Caco-2 (cell line): ENCODE measurements at regions not wholly inside any gene's neighbourhood (a gene's known extent, or its start where the extent isn't known, plus 50 kb on each side); places are given as distances from the start of the nearest gene placed in this dataset.

Experiments
- BruUV-seq: library from RNA; stranded (reverse); fragments of 400-500 nt; replicated peaks from 2 replicates; lab custom pipeline; 2021; lab: Mats Ljungman, UMichigan
- CTCF ChIA-PET: fragments of 300-600 bp; sonication (Branson Sonifier 250); formaldehyde crosslinking; loops from one replicate; lab custom pipeline; 2022; ENCODE audit warnings: antibody characterized with exemption; lab: Charles Lee
- POLR2A ChIA-PET: fragments of 300-600 bp; sonication (Branson Sonifier 250); formaldehyde crosslinking; loops from one replicate; lab custom pipeline; 2022; ENCODE audit warnings: antibody characterized with exemption; lab: Charles Lee
- DNase-seq, 2 experiments: peaks; one replicate each; pipeline versions ENCODE4 v3.0.0 to v3.0.0-alpha.2; 2020 to 2022
- H3K27me3 ChIP-seq: replicated peaks from 2 replicates; pipeline ENCODE4 v1.6.0; 2011; ENCODE audit warnings: low read length; ENCODE audit not compliant: control insufficient read depth, insufficient read depth
- H3K36me3 ChIP-seq: 2 replicates; pipeline ENCODE4 v1.5.1; 2011; ENCODE audit warnings: low read length; ENCODE audit not compliant: control insufficient read depth, insufficient read depth
- H3K4me1 ChIP-seq: fragments of 250-450 bp; sonication (Bioruptor Pico); 2 replicates; pipeline ENCODE4 v1.5.1; 2020; ENCODE audit warnings: mild to moderate bottlenecking
- H3K4me3 ChIP-seq: 2 replicates; pipeline ENCODE4 v1.5.1; 2011; ENCODE audit warnings: low read depth, mild to moderate bottlenecking, control low read depth, low read length
- H3K9me3 ChIP-seq: fragments of 250-450 bp; sonication (Bioruptor Pico); 2 replicates; pipeline ENCODE4 v1.5.1; 2020; ENCODE audit warnings: mild to moderate bottlenecking, moderate library complexity
- H3K27ac Mint-ChIP-seq: one replicate; pipeline ENCODE4 v1.8.0; 2022; ENCODE audit warnings: mixed read lengths; ENCODE audit not compliant: unreplicated experiment
- H3K27me3 Mint-ChIP-seq: one replicate; pipeline ENCODE4 v1.8.0; 2022; ENCODE audit warnings: mixed read lengths; ENCODE audit not compliant: insufficient read depth, unreplicated experiment
- H3K36me3 Mint-ChIP-seq: one replicate; pipeline ENCODE4 v1.8.0; 2022; ENCODE audit warnings: mild to moderate bottlenecking, mixed read lengths; ENCODE audit not compliant: insufficient read depth, unreplicated experiment
- H3K4me1 Mint-ChIP-seq: one replicate; pipeline ENCODE4 v1.8.0; 2022; ENCODE audit warnings: low read depth, mixed read lengths; ENCODE audit not compliant: unreplicated experiment
- H3K4me3 Mint-ChIP-seq: one replicate; pipeline ENCODE4 v1.8.0; 2022; ENCODE audit warnings: mild to moderate bottlenecking, moderate library complexity, mixed read lengths; ENCODE audit not compliant: unreplicated experiment
- H3K9me3 Mint-ChIP-seq: one replicate; pipeline ENCODE4 v1.8.0; 2022; ENCODE audit warnings: mixed read lengths; ENCODE audit not compliant: unreplicated experiment
- CTCF ChIP-seq, 2 experiments: fragments of 200-600 bp in 1 of 2; IDR thresholded peaks; 1 replicate in 1 of 2; 2 replicates in 1 of 2; pipeline versions ENCODE4 v1.5.1 to v1.8.0; 2011 to 2022; ENCODE audit warnings: antibody characterized with exemption in 1 of 2, control low read depth in 1 of 2, inconsistent platforms in 1 of 2, low read depth in 1 of 2, low read length in 1 of 2, mild to moderate bottlenecking in 1 of 2, moderate library complexity in 1 of 2; ENCODE audit not compliant: insufficient read depth in 1 of 2, severe bottlenecking in 1 of 2, unreplicated experiment in 1 of 2
- intact Hi-C: fragments of 100-400 bp; cut with micrococcal nuclease; formaldehyde crosslinking; loops from one replicate; pipeline ENCODE4 v1.10.0; 2022; ENCODE audit not compliant: unreplicated experiment

- TF ChIP-seq CTCF (IDR thresholded peaks at IDR 0.05; ENCODE audit: insufficient read depth in 1 of 2, low read depth in 1 of 2, low read length in 1 of 2, severe bottlenecking in 1 of 2, unreplicated experiment in 1 of 2) = no peak
- ChIA-PET POLR2A (no interaction called here), CTCF (no interaction called here)
- no peak for DNase-seq
- Mint-ChIP-seq H3K27me3 (no peaks in the 10 kb centered on the region), H3K27ac (no peak overlapping the region), H3K4me1 (no peaks in the 10 kb centered on the region), H3K9me3 (no peaks in the 10 kb centered on the region), H3K4me3 (no peak overlapping the region), H3K36me3 (no peaks in the 10 kb centered on the region)
- H3K4me3 ChIP-seq = no peak overlapping the region
- intact Hi-C loops = no loop called here
- H3K27me3 ChIP-seq = no peaks in the 10 kb centered on the region
- H3K9me3 ChIP-seq = no peaks in the 10 kb centered on the region
- H3K36me3 ChIP-seq = no peaks in the 10 kb centered on the region
- H3K4me1 ChIP-seq = no peaks in the 10 kb centered on the region
- BruUV-seq = no TSS peak
Measured at GRCh38 chr6:169972101-169972651, 220.8 kb downstream of the ERMARD start.

- ChIA-PET POLR2A (no interaction called here), CTCF (no interaction called here)
- Histone ChIP-seq H3K4me1 (no peaks in the 10 kb centered on the region), H3K4me3 (no peak overlapping the region), H3K9me3 (no peaks in the 10 kb centered on the region), H3K27me3 (no peaks in the 10 kb centered on the region), H3K36me3 (no peaks in the 10 kb centered on the region)
- Mint-ChIP-seq H3K27me3 (no peaks in the 10 kb centered on the region), H3K4me3 (no peak overlapping the region), H3K9me3 (no peaks in the 10 kb centered on the region), H3K36me3 (no peaks in the 10 kb centered on the region), H3K27ac (peak overlapping the region; percentile 50), H3K4me1 (no peaks in the 10 kb centered on the region)
- TF ChIP-seq CTCF (IDR thresholded peaks at IDR 0.05; ENCODE audit: insufficient read depth in 1 of 2, low read depth in 1 of 2, low read length in 1 of 2, severe bottlenecking in 1 of 2, unreplicated experiment in 1 of 2) = no peak
- BruUV-seq = no TSS peak
- no peak for DNase-seq
- intact Hi-C loops = no loop called here
Measured at GRCh38 chr6:169971081-169971861, 219.8 kb downstream of the ERMARD start.

GRCh38 chr6:169970306-169970988, 219.0 kb downstream of the ERMARD start:
- Mint-ChIP-seq H3K27me3 (no peaks in the 10 kb centered on the region), H3K36me3 (no peaks in the 10 kb centered on the region), H3K4me3 (no peak overlapping the region), H3K9me3 (no peaks in the 10 kb centered on the region), H3K27ac (no peak overlapping the region), H3K4me1 (no peaks in the 10 kb centered on the region)
- BruUV-seq = no TSS peak
- DNase-seq = no peak
- Histone ChIP-seq H3K27me3 (no peaks in the 10 kb centered on the region), H3K9me3 (no peaks in the 10 kb centered on the region), H3K36me3 (no peaks in the 10 kb centered on the region), H3K4me3 (no peak overlapping the region), H3K4me1 (no peaks in the 10 kb centered on the region)
- intact Hi-C loops = no loop called here
- ChIA-PET POLR2A (no interaction called here), CTCF (no interaction called here)
- TF ChIP-seq CTCF (IDR thresholded peaks at IDR 0.05; ENCODE audit: insufficient read depth in 1 of 2, low read depth in 1 of 2, low read length in 1 of 2, severe bottlenecking in 1 of 2, unreplicated experiment in 1 of 2) = no peak
